OCI-LY7 (cell line): ENCODE measurements at regions not wholly inside any gene's neighbourhood (a gene's known extent, or its start where the extent isn't known, plus 50 kb on each side); places are given as distances from the start of the nearest gene placed in this dataset.

Experiments used
- BruUV-seq: library from RNA; stranded (reverse); fragments of 400-500 nt; replicated peaks from 2 replicates; lab custom pipeline; 2021; lab: Mats Ljungman, UMichigan
- CTCF ChIA-PET: fragments of 300-600 bp; sonication (Branson Sonifier 250); formaldehyde crosslinking; loops from one replicate; lab custom pipeline; 2022; ENCODE audit warnings: antibody characterized with exemption; ENCODE audit not compliant: unreplicated experiment; lab: Charles Lee
- POLR2A ChIA-PET: fragments of 300-600 bp; sonication (Branson Sonifier 250); formaldehyde crosslinking; loops from one replicate; lab custom pipeline; 2022; ENCODE audit warnings: antibody characterized with exemption; lab: Charles Lee
- DNase-seq: peaks from one replicate; pipeline ENCODE4 v3.0.0-alpha.2; 2015; ENCODE audit warnings: low spot score
- H2AFZ ChIP-seq: fragments of 200-600 bp; sonication (generic), shearing (Covaris generic); 2 replicates; pipeline ENCODE4 v1.6.1; 2014; ENCODE audit warnings: mild to moderate bottlenecking, antibody characterized with exemption, low read length, moderate library complexity
- H3K27ac ChIP-seq: fragments of 200-600 bp; sonication (generic); 2 replicates; pipeline ENCODE4 v1.5.1; 2014; ENCODE audit warnings: mixed run types, low read depth, mild to moderate bottlenecking, moderate library complexity, low read length, inconsistent platforms; ENCODE audit not compliant: poor library complexity, severe bottlenecking
- H3K36me3 ChIP-seq: fragments of 200-600 bp; sonication (generic); 2 replicates; pipeline ENCODE4 v1.6.1; 2014; ENCODE audit warnings: mild to moderate bottlenecking, antibody characterized with exemption, low read length, moderate library complexity, mixed read lengths; ENCODE audit not compliant: insufficient read depth
- H3K4me1 ChIP-seq: fragments of 200-600 bp; sonication (generic); 2 replicates; pipeline ENCODE4 v1.5.1; 2014; ENCODE audit warnings: mild to moderate bottlenecking, low read length; ENCODE audit not compliant: insufficient read depth, poor library complexity, severe bottlenecking
- H3K4me2 ChIP-seq: fragments of 200-600 bp; sonication (generic); 2 replicates; pipeline ENCODE4 v1.6.1; 2014; ENCODE audit warnings: mild to moderate bottlenecking, low read length
- H3K4me3 ChIP-seq: fragments of 200-600 bp; sonication (generic); 2 replicates; pipeline ENCODE4 v1.5.1; 2014; ENCODE audit warnings: mild to moderate bottlenecking, low read depth, low read length; ENCODE audit not compliant: poor library complexity, severe bottlenecking
- H3K79me2 ChIP-seq: fragments of 200-600 bp; sonication (generic); 2 replicates; pipeline ENCODE4 v1.6.1; 2016; ENCODE audit warnings: low read depth, mild to moderate bottlenecking, low read length, moderate library complexity, mixed read lengths; ENCODE audit not compliant: insufficient read depth
- H3K9me2 ChIP-seq: fragments of 200-600 bp; sonication (generic); 2 replicates; pipeline ENCODE4 v1.6.1; 2016; ENCODE audit warnings: mild to moderate bottlenecking, low read length, mixed read lengths; ENCODE audit not compliant: insufficient read depth
- H3K9me3 ChIP-seq: fragments of 200-600 bp; sonication (generic); 2 replicates; pipeline ENCODE4 v1.6.1; 2014; ENCODE audit warnings: mild to moderate bottlenecking, mixed run types, low read length, mixed read lengths
- H4K20me1 ChIP-seq: fragments of 200-600 bp; sonication (generic); 2 replicates; pipeline ENCODE4 v1.6.1; 2014; ENCODE audit warnings: mild to moderate bottlenecking, antibody characterized with exemption, low read length, moderate library complexity, mixed read lengths; ENCODE audit not compliant: insufficient read depth
- EZH2phosphoT487 ChIP-seq: fragments of 200-600 bp; sonication (generic); IDR thresholded peaks from 2 replicates; pipeline ENCODE4 v1.6.1; 2018; ENCODE audit warnings: low read depth, borderline replicate concordance, mild to moderate bottlenecking, mixed run types, antibody characterized with exemption, low read length, moderate library complexity, mixed read lengths
- intact Hi-C: fragments of 100-400 bp; cut with micrococcal nuclease; formaldehyde crosslinking; loops from one replicate; pipeline ENCODE4 v1.10.0; 2022; ENCODE audit not compliant: unreplicated experiment
- TF ChIP-seq, protein P1 (sequence below): fragments of 200-600 bp; sonication (generic); conservative IDR thresholded peaks from 2 replicates; pipeline ENCODE4 v1.5.1; 2014; ENCODE audit warnings: mild to moderate bottlenecking, antibody characterized with exemption, low read length, moderate library complexity, mixed read lengths

DNA sequence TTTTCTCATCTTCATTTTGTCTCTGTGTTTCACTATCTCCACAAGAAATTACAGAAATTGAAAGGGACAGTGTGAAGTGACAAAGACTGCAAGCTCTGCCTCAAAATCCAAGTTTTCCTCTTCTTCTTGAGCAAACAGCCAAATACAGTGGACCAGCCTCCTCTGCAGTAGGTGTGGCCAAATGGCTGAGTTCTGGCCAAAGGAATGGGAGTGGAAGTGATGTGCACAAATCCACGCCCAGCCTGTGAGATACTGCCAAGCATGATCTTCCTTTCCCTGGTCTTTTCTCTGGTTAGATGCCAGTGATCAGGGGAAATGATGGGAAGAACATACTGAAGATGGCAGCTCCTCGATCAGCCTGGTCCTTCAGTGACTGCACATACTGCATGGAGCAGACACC is 111.0 kb upstream of the CPNE4 start:
- Histone ChIP-seq H3K9me3 (no peaks in the 10 kb centered on the region), H3K27ac (no peak overlapping the region), H3K4me3 (no peak overlapping the region), H3K36me3 (no peaks in the 10 kb centered on the region), H3K4me2 (no peak overlapping the region), H3K79me2 (no peaks in the 10 kb centered on the region), H3K9me2 (no peaks in the 10 kb centered on the region), H4K20me1 (no peaks in the 10 kb centered on the region), H3K4me1 (no peaks in the 10 kb centered on the region), H2AFZ (no peak overlapping the region)
- no peak for TF ChIP-seq EZH2phosphoT487
- TF ChIP-seq, protein P1, sequence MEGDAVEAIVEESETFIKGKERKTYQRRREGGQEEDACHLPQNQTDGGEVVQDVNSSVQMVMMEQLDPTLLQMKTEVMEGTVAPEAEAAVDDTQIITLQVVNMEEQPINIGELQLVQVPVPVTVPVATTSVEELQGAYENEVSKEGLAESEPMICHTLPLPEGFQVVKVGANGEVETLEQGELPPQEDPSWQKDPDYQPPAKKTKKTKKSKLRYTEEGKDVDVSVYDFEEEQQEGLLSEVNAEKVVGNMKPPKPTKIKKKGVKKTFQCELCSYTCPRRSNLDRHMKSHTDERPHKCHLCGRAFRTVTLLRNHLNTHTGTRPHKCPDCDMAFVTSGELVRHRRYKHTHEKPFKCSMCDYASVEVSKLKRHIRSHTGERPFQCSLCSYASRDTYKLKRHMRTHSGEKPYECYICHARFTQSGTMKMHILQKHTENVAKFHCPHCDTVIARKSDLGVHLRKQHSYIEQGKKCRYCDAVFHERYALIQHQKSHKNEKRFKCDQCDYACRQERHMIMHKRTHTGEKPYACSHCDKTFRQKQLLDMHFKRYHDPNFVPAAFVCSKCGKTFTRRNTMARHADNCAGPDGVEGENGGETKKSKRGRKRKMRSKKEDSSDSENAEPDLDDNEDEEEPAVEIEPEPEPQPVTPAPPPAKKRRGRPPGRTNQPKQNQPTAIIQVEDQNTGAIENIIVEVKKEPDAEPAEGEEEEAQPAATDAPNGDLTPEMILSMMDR = no peak
- POLR2A ChIA-PET = no interaction called here
- intact Hi-C loops = no loop called here
- DNase-seq = no peak
- CTCF ChIA-PET = no interaction called here
- no TSS peak for BruUV-seq

DNA sequence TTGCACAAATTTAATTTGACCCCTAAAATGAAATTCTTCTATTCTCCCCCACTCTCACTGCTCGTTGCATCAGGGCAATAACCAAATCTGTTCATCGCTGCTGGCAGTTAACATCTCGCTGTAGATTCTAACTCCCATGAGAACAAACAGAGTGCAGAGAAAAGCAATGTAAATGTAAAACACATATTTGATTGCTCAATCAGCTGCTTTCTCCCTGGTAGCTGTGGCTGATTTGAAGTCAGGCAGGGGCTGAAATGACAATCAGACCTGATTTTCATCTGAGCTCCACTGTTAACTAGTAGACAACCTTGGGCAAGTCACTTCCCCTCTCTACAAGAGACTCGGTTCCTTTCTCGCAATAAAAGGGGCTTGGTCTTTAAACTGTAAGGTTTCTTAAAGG is 119.8 kb upstream of the CPNE4 start:
- Histone ChIP-seq H3K9me3 (no peaks in the 10 kb centered on the region), H2AFZ (no peak overlapping the region), H3K4me1 (no peaks in the 10 kb centered on the region), H3K36me3 (no peaks in the 10 kb centered on the region), H3K27ac (no peak overlapping the region), H3K9me2 (no peaks in the 10 kb centered on the region), H4K20me1 (no peaks in the 10 kb centered on the region), H3K4me3 (no peak overlapping the region), H3K79me2 (no peaks in the 10 kb centered on the region), H3K4me2 (no peak overlapping the region)
- BruUV-seq = no TSS peak
- TF ChIP-seq EZH2phosphoT487 = no peak
- TF ChIP-seq, protein P1 = no peak
- no peak for DNase-seq
- CTCF ChIA-PET = no interaction called here
- POLR2A ChIA-PET = no interaction called here
- intact Hi-C loops = no loop called here

DNA sequence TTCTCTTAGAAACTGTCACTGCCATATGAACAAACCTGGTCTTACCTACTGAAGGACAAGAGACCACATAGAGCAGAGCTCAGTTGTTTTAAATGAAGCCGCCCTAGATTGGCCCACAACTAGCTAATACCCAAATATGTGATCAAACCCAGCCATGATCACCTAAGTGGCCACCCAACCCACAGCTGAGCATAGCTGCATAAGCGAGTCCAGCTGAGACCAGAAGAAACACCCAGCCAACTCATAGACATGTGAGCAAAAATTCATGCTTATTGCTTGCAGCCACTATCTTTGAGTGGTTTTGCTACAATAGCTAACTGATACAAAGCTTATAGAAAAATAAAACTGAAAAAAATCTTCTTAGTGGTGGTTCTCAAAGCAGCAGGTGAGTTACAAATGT is 124.3 kb upstream of the CPNE4 start:
- no peak overlapping the region for H2AFZ ChIP-seq
- H3K4me3 ChIP-seq = no peak overlapping the region
- no peaks in the 10 kb centered on the region for H3K79me2 ChIP-seq
- H3K9me3 ChIP-seq = no peaks in the 10 kb centered on the region
- no peaks in the 10 kb centered on the region for H3K9me2 ChIP-seq
- no peak for TF ChIP-seq EZH2phosphoT487
- TF ChIP-seq, protein P1 = no peak
- intact Hi-C loops = no loop called here
- ChIA-PET POLR2A (no interaction called here), CTCF (no interaction called here)
- no TSS peak for BruUV-seq
- no peak overlapping the region for H3K27ac ChIP-seq
- no peak for DNase-seq
- no peaks in the 10 kb centered on the region for H3K4me1 ChIP-seq
- H3K4me2 ChIP-seq = no peak overlapping the region
- no peaks in the 10 kb centered on the region for H4K20me1 ChIP-seq
- H3K36me3 ChIP-seq = no peaks in the 10 kb centered on the region
